NCI-H2227 (cell line): ENCODE measurements at regions not wholly inside any gene's neighbourhood (a gene's known extent, or its start where the extent isn't known, plus 50 kb on each side); places are given as distances from the start of the nearest gene placed in this dataset.
"Not testable (repeated sequence)": the region's sequence is repeated elsewhere in the genome, so short reads cannot be mapped to it uniquely, and the experiment has no call there.

ENCODE experiments used
- DNase-seq: peaks from one replicate; lab custom pipeline; 2025; ENCODE audit not compliant: unreplicated experiment; lab: John Stamatoyannopoulos, UW

DNA sequence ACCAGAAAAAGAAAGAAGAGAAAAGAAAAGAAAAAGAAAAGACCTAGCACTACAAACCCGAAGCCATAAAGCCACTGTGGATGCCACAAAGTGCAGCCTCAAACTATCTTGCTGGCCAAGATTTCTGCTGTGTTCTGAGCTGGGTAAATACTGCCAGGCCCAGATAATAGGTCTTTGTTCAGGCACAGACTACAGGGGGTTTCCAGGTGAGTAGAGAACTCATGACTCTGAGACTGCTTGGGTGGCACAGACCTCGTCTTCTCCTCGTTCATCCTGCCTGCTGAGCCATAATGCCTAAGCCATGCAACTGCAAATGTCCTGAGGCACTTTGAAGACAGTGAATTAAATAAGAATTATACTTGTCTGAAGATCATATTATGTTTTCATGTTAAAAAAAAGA is 651.8 kb downstream of the LMO4 start:
- DNase-seq, result no peak

DNA sequence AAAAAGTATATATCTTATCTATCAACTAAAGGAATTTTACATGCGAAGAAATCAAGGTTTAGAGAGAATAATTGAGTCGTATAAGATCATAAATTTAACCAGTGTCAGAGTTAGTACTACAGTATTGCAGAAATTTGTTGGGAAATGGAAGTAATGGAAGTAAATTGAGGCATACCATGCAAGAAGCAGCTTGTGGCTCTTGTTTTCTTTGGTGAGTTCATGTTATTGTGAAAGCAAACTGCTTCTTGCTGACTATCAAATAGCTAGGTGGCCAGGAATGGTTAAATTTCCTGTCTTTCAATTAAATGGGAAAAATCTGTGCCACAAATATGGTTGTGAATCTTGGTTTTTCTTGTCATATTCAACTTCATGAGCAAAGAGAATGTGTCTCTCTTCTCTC is 652.7 kb downstream of the LMO4 start:
- no peak for DNase-seq

DNA sequence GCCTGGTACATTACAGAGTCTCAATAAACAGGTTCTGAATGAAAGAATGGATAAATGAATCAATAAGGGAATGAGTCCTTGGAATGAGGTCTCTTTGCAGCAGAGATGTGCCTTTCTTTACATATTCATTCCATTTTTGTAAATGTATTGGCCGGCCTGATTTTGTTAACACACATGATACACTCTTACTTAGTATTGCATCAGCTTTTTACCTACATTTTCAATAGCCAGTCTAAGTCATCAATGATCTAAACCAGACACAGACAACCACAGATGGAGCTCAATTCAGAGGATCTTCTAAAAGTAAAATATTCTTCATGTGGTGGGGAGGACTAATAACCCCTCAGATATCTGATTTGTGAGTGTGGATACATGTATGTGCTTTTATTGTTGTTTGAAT is 653.1 kb downstream of the LMO4 start:
- DNase-seq, result no peak

DNA sequence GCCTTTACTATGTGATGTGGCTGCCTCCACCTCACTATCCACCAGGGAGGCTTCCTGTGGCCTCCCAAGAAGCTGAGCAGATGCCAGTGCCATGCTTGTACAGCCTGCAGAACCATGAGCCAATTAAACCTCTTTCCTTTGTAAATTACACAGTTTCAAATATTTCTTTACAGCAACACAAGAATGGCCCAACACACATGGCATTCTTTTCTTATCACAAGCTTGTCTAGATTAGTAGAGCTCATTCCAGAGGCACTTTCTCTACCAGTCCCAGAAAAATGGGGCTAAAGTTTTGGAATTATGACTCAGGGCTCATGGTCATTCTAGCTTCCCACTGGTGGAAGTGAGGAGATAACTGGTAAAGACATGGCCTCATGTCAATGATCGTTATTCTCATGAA is 655.2 kb downstream of the LMO4 start:
- DNase-seq, result no peak

DNA sequence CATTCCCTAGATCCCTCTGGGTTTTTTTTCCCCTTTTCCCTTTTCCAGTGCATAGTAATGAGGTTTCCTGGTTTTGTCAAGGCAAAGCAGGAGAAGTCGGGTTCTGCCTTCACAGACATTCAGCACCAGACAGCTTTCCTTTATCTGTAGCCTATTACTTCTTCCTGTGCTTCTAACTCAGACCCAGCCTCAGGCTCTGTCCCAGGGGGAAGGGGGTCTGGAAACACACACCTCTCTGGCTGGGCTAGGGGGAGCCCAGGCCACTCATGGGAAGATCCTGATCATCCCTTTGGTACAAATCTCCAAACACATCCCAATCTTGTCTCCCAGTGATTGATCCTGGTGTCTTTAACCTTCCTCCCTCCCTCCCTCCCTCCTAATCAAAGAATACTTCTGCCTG is 656.4 kb downstream of the LMO4 start:
- DNase-seq, result no peak

DNA sequence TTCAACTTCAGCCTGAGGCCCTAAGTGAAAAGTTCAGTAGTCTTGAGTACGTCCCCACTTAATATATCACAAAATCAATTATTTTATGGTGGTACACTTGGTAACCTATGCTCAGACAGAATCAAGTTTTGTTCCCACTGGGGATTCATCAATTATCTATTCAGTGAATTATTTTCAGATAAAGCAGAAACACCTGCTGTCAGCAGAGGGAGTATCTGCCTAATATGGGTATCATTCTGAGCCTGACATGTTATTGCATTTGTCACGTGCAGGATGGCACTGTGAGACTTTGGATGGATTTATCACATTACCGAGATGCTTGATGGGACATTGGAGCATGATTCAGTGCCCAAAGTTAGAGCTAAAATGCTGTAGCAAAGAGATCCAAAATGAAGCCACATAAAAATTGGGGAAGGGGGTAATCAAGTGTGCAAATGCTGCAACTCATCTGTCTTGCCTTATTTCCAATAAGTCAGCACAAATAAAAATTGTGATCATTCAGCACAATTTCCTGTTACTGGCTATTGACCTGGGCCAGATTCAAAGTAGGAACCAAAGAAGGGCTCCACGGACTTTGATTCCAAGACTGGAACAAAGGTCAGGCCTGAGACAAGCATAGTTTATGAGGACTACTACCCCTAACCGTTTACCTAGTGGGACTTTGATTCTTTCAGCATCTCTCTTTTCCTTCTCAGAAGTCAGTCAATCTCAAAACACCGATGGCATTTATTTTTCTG is 657.6 kb downstream of the LMO4 start:
- no peak for DNase-seq

DNA sequence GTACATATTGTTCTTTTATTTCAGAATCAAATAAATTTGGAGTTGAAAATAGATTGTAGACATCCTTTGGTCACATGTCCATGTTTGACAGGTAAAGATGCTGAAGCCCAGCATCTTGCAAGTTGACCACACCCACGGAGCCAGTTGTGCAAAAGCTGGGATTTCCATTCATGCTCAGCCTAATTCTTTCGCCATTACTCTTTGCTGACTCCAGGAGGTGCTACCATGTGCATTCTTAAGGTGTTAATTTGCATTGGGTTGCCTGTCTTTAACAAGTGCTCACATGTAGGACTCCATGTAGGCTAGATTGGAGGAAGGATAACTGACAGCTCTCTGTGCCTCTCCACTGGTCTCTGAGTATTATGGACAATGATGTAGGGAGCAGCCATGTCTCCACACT is 660.7 kb downstream of the LMO4 start:
- DNase-seq, result no peak

DNA sequence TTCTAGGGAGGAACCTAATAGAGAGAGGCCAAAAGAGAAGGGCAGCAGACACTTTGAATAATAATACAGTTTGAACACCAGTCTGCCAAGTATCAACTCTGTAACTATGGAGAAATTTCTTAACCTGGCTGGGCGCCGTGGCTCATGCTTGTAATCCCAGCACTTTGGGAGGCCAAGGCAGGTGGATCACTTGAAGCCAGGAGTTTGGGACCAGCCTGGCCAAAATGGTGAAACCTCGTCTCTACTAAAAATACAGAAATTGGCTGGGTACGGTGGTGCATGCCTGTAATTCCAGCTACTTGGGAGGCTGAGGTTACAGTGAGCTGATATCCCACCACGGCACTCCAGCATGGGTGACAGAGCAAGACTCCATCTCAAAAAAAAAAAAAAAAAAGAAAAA is 663.9 kb downstream of the LMO4 start:
- DNase-seq, result not testable (repeated sequence)

DNA sequence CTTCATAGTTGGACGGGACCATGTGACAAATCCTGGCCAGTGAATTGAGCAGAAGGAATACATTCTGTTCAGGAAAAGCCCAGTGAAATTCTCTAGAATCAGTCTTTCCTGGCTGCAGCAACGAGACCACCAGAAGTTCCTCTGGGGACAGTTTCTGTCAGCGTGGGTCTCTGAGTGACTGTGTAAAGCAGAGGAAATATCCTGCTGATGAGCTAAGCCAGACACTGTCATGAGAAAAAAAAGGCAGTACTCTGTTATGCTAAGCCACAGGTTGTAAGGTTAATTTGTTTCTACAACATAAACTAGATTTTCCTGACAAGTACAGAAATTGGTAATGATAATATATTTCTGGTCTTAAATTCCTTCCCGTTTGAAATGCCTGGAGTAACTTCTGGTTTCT is 664.4 kb downstream of the LMO4 start:
- DNase-seq, result no peak

DNA sequence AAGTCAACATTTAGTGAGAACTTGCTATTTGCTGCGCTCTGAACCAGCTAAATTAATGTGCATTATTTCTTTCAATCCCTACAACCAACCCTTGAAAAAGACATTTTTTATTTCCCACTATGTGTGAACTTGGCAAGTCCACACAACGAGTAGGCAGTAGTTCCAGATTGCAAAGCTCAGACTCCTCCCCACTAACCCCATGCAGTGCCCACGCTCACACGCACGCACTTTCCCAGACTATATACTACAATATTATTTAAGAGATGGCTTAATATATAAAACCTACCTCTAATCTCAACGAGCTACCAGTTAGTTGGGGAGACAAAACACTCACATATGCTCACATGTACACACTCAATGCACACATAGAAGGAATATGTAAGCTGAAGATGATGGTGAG is 671.2 kb downstream of the LMO4 start:
- DNase-seq, result no peak

DNA sequence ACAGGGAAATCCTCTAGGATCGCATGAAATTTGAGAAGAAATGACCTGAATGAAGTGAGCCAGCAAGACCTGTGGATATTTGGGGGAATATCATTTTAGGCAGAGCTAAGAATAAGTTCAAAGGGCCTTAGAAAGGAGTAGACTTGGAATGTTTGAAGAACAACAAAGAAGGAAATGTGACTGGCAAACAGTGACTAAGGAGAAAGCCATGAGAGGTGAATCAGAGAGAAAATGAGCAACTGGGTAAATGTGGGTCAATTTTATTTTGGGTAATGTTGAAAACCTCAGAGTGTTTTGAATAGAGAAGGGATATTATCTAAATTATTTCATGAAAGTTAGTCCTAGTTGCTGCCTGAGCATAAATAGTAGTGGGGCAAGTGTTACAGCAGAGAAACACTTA is 672.8 kb downstream of the LMO4 start:
- DNase-seq, result no peak

DNA sequence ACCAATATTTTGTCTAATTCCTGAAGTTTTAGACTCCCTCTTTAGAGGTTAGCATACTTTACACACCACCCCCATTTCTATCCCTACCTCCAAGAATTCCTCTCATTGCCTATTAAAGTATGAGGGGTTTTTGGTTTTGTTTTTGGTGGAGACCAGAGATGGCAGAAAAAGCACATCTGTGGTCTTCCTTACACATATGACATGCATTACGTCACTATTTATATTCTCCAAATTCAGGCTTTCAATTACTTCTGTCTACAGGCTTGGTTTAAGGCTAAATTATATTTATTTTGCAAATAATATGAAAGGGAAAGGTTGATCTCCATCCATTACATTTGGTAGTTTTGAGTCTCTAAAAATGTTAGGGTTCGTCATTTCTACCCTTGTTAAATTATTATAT is 674.6 kb downstream of the LMO4 start:
- DNase-seq, result no peak

DNA sequence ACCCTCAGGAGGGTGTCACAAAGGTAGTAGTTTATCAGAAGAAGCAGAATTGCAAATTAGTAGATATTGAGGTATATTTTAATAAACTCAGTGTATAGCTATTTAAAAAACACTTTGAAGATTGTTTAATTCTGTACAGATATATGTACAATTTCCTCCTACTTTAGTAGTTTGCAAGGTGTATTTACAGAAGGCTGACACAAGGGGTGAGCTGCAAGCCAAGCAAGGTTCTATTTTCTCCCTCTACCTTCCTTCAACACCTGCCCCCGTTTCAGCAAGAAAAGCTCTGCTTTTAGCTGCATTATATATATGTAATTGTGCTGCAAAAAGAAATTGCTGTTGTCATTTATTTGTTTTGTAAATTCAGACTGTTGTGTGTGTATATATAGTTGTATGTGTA is 674.2 kb upstream of the PKN2 start:
- no peak for DNase-seq

DNA sequence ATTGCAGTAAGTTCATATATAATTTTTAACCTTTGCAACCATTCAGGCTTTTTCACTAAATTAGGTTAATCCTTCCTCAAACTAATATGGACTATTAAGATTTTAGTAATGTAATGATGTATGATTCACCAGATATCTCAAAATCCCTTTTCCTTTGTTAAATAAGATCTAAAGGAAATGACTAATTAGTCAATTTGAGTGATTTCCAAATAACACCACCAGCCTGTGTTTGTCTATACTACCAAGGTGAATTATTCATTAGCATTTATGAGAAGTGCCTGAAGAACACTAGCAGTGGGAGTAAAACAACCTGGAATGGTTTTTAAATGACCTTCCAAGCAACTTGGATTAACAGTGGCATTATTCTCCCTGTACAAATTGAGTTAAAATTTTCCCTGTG is 670.6 kb upstream of the PKN2 start:
- no peak for DNase-seq

DNA sequence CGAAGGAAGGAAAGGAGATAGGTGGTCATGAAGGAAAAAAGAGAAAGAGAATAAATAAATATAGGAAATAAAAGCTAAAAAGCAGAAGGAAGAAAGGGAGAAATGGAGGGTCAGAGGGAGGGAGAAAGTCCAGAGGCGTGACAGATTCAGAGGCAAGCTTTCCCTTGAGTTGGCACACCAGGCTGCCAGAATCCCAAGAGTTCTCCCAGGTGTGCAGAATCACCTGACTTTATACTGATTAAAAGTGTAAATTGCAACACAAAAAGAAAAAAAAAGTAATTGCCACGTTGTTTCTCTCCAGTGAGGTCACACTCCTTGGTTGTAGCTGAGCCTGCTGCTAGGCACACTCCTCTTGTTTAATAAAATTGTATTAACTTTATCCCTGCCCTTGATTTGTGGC is 669.9 kb upstream of the PKN2 start:
- no peak for DNase-seq

DNA sequence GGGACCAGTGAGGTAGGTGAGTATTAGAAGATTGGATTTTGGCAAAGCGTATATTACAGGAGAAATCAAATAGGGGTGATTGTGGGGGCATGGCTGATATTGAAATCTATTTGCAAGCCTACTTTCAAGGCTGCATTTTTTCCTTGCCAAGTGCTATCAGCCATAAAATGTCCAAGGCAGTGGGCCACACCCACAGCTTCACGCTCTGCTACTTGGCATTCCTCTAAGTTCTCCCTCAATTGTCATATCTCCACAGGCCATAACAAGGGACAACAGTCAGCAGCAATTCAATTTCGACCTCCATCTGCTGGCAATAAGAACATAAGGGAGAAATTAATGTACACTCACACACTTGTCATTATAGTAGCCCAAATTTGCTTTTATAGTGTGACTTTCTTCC is 667.1 kb upstream of the PKN2 start:
- DNase-seq, result no peak

DNA sequence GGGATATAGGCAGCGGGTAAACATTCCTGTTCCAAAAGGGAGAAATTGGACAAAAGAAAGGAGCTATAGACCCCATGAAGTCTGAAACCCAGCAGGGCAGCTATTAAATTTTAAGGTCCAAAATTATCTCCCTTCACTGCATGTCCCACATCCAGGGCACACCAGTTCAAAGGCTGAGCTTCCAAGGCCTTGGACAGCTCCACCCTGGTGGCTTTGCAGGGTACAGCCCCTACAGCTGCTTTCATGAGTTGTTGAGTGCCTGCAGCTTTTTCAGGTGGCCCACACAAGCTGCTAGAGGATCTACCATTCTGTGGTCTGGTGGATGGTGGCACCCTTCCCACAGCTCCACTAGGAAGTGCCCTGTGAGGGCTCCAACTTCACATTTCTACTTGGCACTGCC is 662.5 kb upstream of the PKN2 start:
- DNase-seq, result no peak

DNA sequence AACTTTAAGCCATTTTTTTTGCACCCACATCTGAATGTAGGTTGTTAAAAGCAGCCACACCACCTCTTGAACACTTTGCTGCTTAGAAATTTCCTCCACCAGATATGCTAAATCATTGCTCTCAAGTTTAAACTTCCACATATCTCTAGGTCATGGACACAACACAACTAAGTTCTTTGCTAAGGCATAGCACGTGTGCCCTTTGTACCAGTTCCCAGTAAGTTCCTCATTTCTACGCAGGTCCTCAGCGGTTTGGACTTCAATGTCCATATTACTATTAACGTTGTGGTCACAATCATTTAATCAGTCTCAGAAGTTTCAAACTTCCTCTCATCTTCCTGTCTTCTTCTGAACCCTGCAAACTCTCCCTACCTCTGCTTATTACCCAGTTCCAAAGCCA is 661.6 kb upstream of the PKN2 start:
- no peak for DNase-seq

DNA sequence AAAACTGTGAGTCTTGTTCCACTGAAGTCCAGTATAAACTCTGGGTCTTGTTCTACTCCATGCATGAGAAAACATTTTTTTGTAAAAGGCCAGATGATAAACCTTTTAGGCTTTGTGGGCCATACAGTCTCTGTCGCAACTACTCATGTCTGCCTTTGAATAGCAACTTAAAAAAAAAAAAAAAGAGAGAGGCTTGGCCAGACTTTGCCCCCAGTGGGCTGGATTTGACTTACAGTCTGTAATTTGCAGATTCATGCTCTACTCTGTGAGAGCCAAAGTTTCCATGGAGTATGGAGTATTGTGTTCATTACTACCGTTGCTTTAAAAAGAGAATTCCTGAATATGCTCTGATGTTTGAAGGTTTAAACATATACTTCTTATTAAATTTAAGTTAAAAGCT is 654.9 kb upstream of the PKN2 start:
- no peak for DNase-seq

DNA sequence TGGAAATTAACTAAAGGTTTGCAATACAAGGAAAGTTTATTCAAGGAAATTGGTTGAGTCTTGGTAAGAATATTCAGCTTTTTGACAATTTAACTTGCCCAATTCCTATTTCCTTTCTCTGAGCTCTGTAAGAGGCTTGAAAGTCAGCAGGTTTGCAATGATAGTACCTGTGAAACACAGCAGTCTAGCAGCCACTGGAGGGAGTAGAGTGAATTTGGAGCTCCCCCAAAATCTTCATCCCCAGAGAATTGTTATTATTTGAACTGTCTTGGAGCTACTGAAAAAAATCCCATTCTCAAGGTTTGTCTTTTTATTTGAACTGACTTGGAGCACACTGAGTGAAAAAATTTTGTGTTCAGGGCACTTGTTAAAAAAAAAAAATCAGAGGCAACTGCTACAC is 654.2 kb upstream of the PKN2 start:
- no peak for DNase-seq

DNA sequence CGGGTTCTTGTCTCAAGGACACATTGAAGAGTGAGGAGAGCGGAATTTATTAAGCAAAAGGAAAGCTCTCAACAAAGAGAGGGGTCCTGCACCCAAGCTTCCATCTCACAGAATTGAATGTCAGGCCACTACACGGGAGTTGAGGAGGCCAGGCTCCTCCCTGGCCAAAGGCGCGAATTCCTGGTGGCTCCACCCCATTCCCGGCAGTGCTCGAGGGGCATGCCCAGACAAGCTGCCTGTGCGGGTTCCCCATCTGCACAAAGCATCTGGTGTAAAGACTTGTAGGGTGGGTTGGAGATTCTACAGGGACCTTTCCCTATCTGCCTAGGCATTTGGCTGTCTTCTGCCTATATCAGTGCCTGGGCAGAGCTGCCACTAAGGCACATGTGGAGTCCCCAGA is 648.5 kb upstream of the PKN2 start:
- DNase-seq, result no peak

DNA sequence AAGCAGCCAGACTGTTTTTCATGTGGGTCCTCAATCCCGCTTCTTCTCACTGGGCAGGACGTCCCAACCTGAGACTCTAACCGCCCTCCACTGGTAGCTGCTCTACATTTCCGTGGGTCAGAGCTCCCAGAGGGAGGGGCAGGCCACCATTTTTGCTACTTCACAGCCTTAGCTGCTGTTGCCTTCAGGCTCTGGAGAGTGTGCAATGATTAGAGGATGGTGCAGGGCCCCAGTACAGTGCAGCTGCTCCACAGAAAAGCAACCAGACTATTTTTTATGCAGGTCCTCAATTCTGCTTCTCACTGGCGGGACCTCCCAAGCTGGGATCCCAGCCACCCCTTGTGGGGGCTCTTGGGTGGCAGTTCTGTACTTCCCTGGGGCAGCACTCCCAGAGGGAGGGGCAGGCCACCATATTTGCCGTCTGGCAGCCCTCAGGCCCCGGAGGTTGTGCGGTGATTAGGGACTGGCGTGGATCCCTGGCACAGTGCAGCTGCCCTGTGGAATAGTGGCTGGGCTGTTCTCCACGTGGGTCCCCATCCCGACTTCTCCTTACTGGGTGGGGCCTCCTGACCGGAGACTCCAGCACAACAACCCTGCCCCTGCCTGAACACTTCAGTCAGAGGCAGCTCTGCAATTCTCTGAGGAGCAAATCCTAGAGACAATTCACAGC is 647.6 kb upstream of the PKN2 start:
- DNase-seq, result no peak

DNA sequence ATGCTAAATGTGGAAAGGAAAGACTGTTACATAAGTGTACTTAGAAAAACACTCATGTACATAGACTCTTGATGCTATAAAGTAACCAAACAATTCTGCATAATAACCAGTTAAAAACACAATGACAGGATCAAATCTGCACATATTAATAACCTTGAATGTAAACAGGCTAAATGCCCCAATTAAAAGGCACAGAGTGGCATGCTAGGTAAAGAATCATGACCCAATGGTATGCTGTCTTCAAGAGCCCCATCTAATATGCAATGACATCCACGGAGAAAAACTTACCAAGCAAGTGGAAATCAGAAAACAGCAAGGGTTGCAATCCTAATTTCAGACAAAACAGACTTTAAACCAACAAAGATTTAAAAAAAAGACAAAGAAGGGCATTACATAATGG is 644.8 kb upstream of the PKN2 start:
- DNase-seq, result no peak
